NCI-H2081 (cell line): ENCODE measurements at regions not wholly inside any gene's neighbourhood (a gene's known extent, or its start where the extent isn't known, plus 50 kb on each side); places are given as distances from the start of the nearest gene placed in this dataset.
"Not testable (repeated sequence)": the region's sequence is repeated elsewhere in the genome, so short reads cannot be mapped to it uniquely, and the experiment has no call there.

Source experiments
- DNase-seq, 2 experiments: peaks; one replicate each; lab custom pipeline; 2025; lab: John Stamatoyannopoulos, UW

DNA sequence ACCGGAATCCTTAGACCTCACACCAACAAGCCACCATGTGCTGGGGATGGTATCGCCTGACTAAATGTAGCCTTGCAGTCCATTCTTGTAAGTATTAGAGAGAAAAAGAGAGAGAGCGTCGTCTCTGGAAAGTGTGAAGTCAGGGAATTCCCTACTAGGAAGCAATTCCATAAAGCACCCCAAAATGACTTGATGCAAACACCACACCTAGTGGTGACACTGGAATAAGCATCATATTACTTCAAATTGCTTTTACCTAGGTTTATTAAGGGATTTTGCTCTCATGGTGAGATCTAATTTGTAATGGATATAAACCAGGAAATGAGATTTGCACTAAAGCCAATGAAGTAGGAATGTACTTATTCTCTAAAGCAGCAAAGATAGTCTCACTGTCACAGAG, 111.4 kb upstream of the METTL9 start:
- DNase-seq = not testable (repeated sequence)

DNA sequence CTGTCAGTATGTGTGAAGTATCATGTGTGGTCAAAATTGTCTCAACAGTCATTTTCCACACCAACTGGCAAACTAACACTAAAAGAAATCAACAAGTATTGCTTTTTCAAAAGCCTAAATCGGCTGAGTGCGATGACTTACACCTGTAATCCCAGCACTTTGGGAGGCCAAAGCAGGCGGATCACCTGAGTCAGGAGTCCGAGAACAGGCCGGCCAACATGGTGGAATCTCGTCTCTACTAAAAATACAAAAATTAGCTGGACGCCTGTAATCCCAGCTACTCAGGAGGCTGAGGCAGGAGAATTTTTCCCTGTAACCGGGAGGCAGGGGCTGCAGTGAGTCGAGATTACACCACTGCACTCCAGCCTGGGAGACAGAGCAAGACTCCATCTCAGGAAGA, 100.3 kb upstream of the METTL9 start:
- DNase-seq = not testable (repeated sequence)

DNA sequence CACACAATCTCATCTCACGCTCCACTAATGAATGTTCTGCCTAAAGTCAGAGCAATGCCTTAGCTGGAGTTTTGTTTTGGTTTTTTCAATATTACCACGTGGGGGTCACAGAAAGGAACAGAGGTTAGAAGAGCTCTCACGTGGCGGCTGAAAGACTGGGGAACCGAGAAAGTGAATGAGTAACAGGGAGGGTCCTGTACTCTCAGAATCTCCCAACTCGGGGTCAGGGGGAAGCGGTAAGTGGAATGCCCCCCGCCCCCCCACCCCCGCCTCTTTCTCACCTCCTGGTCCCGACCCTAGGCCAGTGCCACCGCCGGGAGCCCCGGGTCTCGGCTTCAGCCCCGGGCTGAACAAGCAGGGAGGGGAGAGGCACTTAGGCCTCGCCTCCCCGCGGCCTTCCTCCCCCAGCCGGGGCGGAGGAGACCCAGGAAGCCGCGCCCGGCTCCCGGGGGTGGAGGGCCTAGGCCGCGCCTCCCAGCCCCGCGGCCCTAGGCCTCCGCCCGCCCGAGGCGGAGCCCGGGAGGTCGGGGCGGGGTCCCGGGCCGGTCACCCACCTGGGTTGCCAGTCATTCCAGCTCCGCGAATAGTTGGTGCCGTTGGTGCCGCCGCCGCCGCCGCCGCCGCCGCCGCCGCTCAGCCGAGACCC, 98.0 kb upstream of the METTL9 start:
- peak in 1 of 2 experiments; percentile 62 for DNase-seq

DNA sequence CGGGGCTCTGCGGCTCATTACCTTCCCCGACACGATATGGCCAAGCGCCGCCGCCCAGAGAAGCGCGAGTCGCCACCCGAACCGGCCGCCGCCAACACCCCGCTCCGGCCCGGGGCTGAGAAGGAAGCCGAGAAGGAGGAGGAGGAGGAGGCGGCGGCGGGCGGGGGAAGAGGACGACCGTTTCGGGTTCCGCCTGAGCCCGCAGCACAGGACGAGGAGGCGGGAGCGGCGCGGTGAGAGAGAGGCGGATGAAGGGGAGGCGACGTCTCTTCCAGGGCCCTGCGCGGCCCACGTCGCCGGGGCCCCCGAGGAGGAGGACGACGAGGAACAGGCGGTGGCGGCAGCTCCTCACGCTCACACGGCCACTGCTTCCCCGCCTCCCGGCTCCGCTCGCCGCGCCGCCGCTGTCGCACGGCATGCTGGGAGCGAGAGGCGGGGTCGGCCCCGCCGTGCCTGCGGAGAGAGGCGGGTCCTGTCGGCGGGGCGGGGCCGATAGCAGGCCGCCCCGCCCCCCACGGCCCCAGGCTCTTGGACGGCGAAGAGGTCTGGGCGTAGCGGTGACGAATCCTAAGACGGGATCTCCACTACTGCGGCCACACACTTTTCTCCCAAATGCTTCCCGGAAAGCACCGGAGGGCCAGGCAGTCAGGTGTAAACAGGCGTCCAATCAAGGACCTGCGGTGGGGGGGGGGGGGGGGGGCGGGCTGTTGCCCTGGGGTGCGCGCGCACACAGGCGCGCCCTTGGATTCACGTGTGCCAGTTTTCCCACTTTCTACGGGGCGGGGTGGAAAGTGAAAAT, 97.3 kb upstream of the METTL9 start:
- peak; percentile 79 to 88 for DNase-seq

DNA sequence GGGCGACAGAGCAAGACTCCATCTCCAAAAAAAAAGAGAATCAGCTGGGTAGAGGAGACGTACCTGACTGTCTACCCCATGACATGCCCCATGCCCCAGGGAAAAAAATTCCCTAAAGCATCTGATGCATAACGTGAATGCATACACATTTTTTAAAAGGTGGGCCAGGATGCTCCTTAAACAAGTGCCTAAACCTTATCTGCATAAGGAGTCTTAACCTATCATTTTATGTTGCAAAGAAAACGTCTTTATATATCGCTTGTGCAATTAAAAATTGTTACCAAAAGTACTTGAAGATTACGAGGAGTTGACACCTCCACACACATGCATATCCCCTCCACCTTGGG, 95.8 kb upstream of the METTL9 start:
- DNase-seq = not testable (repeated sequence)

DNA sequence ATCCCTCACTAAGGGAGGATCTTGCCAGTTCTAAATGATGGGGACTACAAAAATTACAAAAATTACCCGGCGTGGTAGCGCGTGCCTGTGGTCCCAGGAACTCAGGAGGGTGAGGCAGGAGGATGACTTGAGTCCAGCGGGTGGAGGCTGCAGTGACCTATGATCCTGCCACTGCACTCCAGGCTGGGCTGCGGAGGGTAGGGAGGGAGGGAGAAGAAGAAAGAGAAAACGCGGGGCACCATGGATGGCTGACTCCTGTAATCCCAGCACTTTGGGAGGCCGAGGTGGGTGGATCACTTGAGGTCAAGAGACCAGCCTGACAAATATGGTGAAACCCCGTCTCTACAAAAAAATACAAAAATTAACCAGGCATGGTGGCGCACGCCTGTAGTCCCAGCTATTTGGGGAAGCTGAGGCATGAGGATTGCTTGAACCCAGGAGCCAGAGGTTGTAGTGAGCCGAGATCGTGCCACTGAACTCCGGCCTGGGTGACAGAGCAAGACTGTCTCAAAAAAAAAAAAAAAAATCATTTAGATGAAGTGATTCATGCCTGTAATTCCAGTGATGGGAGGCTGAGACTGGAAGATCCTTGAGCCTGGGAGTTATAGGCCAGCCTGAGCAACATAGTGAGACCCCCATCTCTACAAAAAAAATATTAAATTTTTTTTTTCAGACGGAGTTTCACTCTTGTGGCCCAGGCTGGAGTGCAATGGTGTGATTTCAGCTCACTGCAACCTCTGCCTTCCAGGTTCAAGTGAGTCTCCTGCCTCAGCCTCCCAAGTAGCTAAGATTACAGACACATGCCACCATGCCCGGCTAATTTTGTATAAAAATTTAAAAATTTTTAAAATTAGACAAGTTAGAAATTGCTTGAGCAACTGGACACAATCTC, 95.2 kb upstream of the METTL9 start:
- DNase-seq = not testable (repeated sequence)

DNA sequence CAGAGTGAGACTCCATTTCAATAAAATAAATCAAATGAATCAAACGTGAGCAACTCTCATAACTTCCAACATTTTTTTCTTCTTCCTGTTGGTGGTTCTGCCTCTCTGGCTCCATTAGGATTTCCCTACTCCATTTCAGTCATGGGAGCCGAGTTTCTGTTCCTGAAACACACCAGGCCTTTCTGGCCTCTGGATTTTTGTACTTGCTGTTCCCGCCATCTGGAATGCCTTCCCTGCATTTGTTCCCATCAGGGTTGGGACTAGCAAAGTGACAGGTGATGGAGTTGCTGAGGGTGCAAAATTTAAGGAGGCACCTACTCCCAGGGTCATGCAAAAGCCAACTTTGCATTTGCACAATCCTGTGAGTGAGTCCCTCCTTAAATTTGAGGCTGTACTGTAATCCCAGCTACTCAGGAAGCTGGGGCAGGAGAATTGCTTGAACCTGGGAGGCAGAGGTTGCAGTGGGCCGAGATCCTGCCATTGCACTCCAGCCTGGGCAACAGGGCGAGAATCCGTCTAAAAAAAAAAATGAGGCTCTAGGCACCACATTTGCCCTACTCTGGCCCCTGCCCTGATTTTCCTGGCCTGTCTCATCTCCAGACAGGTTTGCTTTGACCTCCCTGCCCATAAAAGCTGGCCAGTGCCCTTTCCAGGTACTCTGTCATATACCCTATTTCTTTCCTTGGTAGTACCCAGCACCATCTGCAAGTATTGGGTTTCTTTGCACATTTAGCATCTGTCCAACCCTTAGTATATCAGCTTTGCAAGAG, 93.4 kb upstream of the METTL9 start:
- not testable (repeated sequence) for DNase-seq

DNA sequence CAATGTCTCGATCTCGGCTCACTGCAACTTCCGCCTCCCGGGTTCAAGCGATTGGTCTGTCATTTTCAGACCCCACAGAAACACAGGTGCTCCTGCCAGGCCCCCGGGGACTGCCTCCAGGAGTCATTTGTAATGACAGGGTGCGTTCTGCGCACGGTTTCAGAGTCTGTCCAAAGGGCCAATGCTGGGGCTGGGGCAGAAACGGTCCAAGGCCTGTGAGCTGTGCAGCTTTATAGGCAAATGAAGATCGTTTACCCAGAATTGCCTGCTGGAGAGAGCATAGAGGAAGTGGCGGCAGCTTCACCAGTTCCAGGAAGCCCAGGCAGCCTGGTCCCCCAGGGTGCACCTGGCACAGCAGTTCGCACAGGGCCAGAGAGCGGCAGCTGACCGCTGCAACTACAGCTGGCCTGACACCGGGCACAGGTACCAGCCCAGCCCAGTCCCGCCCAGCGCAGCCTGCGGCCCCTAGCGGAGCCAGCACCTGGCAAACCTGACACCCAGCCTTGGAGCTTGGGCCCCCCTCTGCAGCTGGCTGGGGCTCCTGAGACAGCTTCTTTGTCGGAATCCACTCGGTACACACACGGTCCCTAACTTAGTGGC, 92.4 kb upstream of the METTL9 start:
- peak; percentile 48 to 69 for DNase-seq

DNA sequence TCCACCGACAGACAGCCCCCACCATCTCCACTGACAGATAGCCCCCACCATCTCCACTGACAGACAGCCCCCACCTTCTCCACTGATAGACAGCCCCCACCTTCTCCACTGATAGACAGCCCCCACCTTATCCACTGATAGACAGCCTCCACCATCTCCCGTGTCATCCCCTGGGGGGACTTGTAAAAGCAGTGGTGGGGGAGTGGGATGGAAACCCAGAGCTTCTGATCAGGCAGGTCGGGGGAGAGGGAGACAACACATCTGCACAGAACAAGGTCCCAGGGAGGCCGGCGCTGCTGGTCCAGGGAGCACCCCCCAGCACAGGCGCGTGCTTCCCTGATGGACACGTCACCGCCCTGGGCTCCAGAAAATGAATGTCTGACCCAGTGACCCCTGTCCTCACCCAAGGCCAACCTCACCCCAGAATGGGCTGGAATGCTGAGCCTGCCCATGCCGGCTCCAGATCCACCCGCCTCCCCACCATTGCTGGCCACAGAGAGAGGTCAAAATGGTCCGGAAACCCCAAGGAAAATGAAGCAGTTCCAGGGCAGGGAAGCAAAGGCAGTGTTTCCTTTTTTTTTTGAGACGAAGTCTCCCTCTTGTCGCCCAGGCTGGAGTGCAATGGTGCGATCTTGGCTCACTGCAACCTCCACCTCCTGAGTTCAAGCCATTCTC, 91.6 kb upstream of the METTL9 start:
- not testable (repeated sequence) for DNase-seq

DNA sequence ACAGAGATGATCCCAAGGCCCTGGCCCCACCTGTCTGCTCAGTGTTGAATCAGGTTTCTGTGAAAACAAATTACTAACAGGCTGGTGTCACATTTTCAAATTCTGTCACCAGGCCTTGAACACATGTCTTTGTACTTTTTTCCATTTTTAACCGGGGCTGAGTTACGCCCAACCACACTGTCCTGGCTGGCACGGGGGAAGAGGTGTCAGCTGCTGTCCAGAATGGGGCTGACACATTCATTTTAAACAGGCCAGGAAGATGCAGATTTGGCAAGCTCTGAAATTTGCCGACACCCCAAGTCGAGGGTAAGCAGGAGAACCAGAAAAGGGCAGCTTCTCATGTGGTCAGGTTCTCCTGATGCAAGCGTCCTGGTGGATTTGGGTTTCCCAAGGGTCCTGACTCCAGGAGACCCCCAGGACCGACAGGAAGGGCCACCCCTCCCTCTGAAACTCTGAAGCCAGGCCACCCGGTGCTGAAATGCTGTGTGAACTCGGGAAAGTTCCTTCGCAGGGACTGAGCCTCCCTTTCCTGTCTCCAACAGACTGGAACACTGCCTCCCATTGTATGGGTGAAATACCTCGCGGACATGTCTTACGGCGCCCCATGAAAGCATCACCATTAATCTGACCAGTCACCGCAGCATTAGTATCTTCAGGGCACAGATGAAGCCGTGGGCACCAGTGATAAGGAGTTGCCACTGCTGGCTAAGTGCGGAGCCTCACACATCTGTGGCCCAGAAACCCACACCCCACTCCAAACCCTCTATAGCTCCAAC, 90.5 kb upstream of the METTL9 start:
- not testable (repeated sequence) for DNase-seq

DNA sequence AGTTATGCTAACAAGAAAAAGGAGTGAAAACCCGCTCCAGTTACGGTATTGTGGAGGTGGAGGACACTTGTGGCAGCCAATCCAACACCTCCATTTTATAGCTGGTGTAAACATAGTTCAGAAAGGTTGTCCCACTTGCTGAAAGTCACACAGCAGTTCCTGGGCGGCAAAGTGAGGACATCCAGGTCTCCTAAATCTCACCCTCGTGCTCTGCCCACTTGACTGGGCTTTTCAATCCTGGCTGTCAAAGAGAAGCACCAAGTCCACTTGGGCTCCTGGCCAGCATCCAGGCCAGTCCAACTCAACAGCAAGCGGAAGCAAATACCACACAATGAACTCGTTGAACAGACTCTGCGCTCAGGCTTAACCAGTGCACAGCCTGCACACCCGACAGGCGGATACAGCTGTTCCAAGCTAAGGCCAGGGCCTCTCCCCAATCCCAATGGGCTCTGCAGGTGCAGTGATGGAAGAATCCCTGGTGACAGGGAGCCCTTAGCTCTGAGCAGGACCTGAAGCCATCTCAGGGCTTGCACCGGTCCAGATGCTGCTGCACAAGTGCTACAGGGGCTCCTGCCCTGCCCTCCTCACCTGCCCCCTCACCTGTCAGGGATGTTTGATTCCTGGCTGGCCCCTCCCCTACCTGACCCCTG, 89.8 kb upstream of the METTL9 start:
- DNase-seq = not testable (repeated sequence)

DNA sequence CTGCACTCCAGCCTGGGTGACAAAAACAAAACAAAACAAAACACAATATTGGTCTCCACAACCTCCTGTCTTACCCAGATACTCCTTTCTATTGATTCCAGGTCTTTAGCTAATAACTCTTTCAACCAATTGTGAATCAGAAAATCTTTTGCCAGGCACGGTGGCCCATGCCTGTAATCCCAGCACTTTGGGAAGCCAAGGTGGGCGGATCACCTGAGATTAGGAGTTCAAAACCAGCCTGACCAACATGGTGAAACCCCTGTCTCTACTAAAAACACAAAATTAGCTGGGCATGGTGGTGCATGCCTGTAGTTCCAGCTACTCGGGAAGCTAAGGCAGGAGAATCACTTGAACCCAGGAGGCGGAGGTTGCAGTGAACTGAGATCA, 88.5 kb upstream of the METTL9 start:
- not testable (repeated sequence) for DNase-seq

DNA sequence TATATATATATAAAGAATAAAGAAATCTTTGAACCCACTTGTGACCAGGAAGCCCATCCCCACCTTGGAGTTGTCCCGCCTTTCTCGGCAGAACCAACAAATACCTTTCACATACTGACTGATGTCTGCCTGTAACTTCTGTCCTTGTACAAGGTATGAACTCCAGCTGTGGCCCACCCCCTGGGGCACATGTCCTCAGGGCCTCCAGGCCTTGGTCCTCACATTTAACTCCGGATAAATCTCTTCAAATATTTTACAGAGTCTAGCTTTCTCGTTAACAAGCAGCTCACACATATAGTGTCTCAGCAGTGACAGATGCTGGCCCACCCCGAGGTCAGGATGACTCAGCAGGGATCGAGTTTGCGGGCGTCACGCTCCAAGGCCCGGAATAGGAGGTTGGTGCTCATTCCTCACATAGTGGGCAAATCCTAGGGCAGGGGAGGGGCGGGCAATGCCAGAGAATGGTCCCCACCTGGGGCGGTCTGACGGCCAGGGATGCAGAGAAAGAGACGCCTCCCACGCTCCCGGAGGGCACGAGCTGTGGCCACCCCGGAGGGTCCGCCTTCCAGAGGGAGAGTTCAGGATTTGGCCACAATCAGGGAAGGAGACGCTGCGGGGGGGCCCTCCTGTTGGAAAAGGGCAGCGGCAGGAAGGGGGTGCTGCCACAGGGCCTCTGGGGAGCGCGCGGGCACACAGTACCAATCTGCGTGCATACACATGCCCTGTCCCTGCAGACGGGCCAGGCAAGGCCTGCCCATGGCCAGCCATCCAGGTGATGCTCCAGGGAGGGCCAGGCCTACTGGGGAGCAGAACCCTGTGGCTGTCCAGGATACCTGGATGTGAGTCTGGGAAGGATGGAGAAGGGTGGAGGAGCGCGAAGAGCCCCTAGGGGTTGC, 87.8 kb upstream of the METTL9 start:
- not testable (repeated sequence) for DNase-seq

DNA sequence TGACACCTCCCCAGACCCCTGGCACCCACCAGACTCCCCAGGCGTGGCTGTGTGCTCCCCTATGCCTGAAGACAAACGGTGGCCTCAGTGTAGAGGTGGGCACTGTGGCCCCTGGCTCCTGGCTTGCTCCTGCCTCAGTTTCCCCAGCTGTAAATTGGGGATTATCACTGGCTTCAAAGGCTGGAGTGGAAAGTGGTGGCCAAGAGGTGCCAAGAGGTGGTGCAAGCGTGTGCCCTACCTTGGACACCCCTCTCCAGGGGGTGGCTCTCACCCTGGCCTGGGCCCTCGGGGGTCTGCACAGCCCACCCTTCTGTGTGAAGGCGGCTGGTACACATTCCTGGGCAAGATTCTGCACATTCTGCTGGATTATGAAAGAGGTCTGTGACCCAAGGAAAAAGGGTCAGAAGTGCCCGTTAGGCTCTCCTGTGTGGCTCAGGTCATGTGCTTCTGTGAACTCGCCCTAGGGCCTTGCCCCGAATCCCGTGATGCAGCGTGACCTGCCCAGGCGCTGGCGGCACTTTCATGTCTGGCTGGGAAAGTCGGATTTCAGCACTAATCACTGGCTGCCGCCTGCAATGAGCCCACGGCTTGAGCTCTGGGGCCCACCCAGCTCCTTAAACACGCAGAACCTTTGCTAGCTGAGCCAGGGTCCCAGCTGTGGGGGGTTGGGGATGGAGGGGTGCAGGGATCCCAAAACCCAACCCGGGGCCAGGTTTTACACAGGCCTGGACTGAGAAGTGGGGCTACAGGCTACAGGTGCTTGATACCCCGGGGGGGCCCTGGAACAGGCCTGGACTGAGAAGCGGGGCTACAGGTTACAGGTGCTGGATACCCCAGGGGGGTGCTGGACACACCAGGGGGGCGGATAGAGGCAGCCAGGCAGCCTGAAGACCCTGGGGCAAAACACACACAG, 86.8 kb upstream of the METTL9 start:
- not testable (repeated sequence) for DNase-seq

DNA sequence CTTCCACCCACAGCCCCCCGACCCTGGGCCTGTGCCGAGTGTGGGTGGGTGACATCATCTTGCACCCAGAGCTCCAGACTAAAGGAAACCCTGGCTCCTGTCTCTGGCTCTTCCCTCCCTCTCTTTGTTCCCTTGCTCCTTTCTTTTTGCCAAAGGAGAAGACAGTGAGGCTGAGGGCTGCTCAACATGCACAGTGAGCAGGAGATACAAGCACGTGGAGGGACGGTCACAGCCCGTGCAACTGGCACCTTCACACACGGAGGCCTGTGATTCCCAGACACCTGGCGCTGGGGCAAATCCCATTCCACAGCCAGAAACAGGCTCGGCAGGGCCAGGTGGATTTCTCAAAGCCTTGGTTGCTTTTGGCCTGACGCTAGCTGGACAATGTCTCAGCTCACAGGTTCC, 86.0 kb upstream of the METTL9 start:
- DNase-seq = peak in 1 of 2 experiments; percentile 17

DNA sequence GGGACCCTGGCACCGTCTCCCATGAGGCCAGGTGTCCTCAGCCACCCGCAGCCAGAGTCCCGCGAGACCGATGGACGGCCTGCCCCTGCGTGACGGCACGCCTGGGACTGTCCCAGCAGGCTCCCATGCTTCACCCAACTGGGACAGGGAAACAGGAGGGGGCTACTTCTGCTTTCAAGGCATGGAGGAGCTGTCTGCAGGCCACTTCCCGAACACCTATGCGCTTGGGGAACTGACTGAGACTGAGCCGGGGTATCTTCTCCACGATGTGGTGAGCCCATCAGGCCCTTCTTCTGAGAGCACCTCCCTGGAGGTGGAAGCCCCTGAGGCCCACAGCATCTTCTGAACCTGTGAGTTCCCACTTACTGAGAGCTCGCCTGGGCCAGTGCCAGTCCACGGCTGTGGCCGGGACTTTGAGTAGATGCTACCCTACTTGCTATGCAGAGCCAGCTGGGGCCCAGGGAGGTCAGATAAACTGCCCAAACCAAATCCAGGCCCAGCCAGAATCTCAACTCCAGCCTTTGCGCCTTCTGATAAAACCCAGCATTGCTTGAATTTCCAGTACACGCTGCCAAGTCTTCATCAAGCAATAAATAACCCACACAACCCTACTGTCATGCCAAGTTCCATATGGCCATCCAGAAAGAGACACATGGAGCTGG, 85.4 kb upstream of the METTL9 start:
- not testable (repeated sequence) for DNase-seq

DNA sequence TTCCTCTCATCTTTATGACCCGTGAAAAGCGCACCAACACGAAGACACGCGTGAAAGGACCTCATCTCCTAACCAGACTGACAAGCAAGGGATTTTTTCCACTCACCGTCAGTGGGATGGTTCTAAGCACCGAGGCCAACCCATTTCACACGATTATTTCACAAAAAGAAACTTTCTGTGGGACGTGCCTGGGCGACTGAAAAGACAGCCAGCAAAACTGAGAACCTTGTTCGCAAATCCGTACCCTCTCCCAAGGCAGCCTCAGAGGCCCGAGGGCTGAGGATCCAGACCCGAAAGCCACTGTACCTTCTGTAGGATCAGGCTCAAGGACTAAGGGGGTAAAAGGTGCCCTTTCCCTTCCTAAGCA, 84.9 kb upstream of the METTL9 start:
- DNase-seq = not testable (repeated sequence)
